HEK293 (cell line): ENCODE measurements at regions not wholly inside any gene's neighbourhood (a gene's known extent, or its start where the extent isn't known, plus 50 kb on each side); places are given as distances from the start of the nearest gene placed in this dataset.

Source experiments
- CTCF ChIA-PET: fragments of 350-600 bp; formaldehyde crosslinking; extraction: SDS; loops from one replicate; lab custom pipeline; 2021; ENCODE audit warnings: antibody characterized with exemption; lab: Yijun Ruan, JAX
- POLR2A ChIA-PET: fragments of 300-600 bp; formaldehyde crosslinking; extraction: SDS; loops from one replicate; lab custom pipeline; 2020; ENCODE audit warnings: antibody characterized with exemption, inconsistent platforms; lab: Yijun Ruan, JAX
- H3K27ac ChIP-seq: fragments of 200-500 bp; sonication (Bioruptor generic); 2 replicates; pipeline ENCODE4 v1.5.1; 2014; ENCODE audit warnings: low read depth, low read length, control low read depth, inconsistent platforms; ENCODE audit errors: extremely low read depth
- H3K36me3 ChIP-seq, 2 experiments: fragments of 200-500 bp in 1 of 2; sonication (Bioruptor generic) in 1 of 2; 1 replicate in 1 of 2; 2 replicates in 1 of 2; pipeline ENCODE4 v1.5.1; 2014 to 2017; ENCODE audit warnings: inconsistent platforms in 2 of 2, low read length in 2 of 2; ENCODE audit not compliant: control insufficient read depth in 2 of 2, insufficient read depth in 1 of 2
- H3K4me1 ChIP-seq: fragments of 200-500 bp; sonication (Bioruptor generic); 2 replicates; pipeline ENCODE4 v1.5.1; 2014; ENCODE audit warnings: mild to moderate bottlenecking, low read length, inconsistent platforms; ENCODE audit not compliant: control insufficient read depth, insufficient read depth
- H3K4me3 ChIP-seq: 2 replicates; pipeline ENCODE4 v1.5.1; 2011; ENCODE audit warnings: low read depth, mild to moderate bottlenecking, control low read depth, low read length, moderate library complexity
- H3K9me3 ChIP-seq: fragments of 200-500 bp; sonication (Bioruptor generic); 2 replicates; pipeline ENCODE4 v1.5.1; 2014; ENCODE audit warnings: low read depth, low read length, inconsistent platforms; ENCODE audit not compliant: control insufficient read depth, insufficient read depth
- AEBP2 ChIP-seq: fragments of 450-650 bp; formaldehyde crosslinking; IDR thresholded peaks from 2 replicates; pipeline ENCODE4 v1.5.1; 2016; ENCODE audit warnings: missing biosample characterization, missing genetic modification characterization, borderline replicate concordance
- BCL11A ChIP-seq: fragments of 450-650 bp; formaldehyde crosslinking; IDR thresholded peaks from 2 replicates; pipeline ENCODE4 v1.5.1; 2016; ENCODE audit warnings: low read depth, missing biosample characterization, missing genetic modification characterization
- GFI1B ChIP-seq: fragments of 450-650 bp; formaldehyde crosslinking; IDR thresholded peaks from 2 replicates; pipeline ENCODE4 v1.5.1; 2016; ENCODE audit warnings: missing biosample characterization, missing genetic modification characterization
- HOXA7 ChIP-seq: sonication (generic); formaldehyde crosslinking; IDR thresholded peaks from 2 replicates; pipeline ENCODE4 v1.8.1; 2022; ENCODE audit warnings: missing genetic modification reagents, borderline replicate concordance
- KLF1 ChIP-seq: fragments of 450-650 bp; formaldehyde crosslinking; IDR thresholded peaks from 2 replicates; pipeline ENCODE4 v1.5.1; 2016; ENCODE audit warnings: missing biosample characterization, missing genetic modification characterization
- KLF8 ChIP-seq: fragments of 450-650 bp; formaldehyde crosslinking; IDR thresholded peaks from 2 replicates; pipeline ENCODE4 v1.5.1; 2016; ENCODE audit warnings: missing biosample characterization, missing genetic modification characterization
- OSR2 ChIP-seq: fragments of 450-650 bp; formaldehyde crosslinking; IDR thresholded peaks from 2 replicates; pipeline ENCODE4 v1.5.1; 2016; ENCODE audit warnings: missing biosample characterization, missing genetic modification characterization
- PBX3 ChIP-seq: sonication (generic); formaldehyde crosslinking; IDR thresholded peaks from 2 replicates; pipeline ENCODE4 v1.8.1; 2022; ENCODE audit warnings: mild to moderate bottlenecking, moderate library complexity, missing genetic modification reagents
- PRDM1 ChIP-seq: fragments of 450-650 bp; formaldehyde crosslinking; IDR thresholded peaks from 2 replicates; pipeline ENCODE4; 2016; ENCODE audit warnings: missing biosample characterization, missing genetic modification characterization
- PRDM6 ChIP-seq: fragments of 450-650 bp; formaldehyde crosslinking; IDR thresholded peaks from 2 replicates; pipeline ENCODE4 v1.5.1; 2017; ENCODE audit warnings: missing biosample characterization, missing genetic modification characterization
- TCF7L2 ChIP-seq: IDR thresholded peaks from 2 replicates; pipeline ENCODE4 v1.6.1; 2011; ENCODE audit warnings: low read depth, mild to moderate bottlenecking, inconsistent platforms, low read length, moderate library complexity, borderline replicate concordance
- ZBTB1 ChIP-seq: fragments of 450-650 bp; formaldehyde crosslinking; IDR thresholded peaks from 2 replicates; pipeline ENCODE4 v1.5.1; 2016; ENCODE audit warnings: missing biosample characterization, missing genetic modification characterization
- ZBTB10 ChIP-seq: fragments of 450-650 bp; formaldehyde crosslinking; IDR thresholded peaks from 2 replicates; pipeline ENCODE4 v1.5.1; 2016; ENCODE audit warnings: missing biosample characterization, missing genetic modification characterization
- ZFP3 ChIP-seq: fragments of 450-650 bp; formaldehyde crosslinking; IDR thresholded peaks from 2 replicates; pipeline ENCODE4 v1.5.1; 2016; ENCODE audit warnings: low read depth, missing biosample characterization, missing genetic modification characterization
- ZFP37 ChIP-seq: fragments of 450-650 bp; formaldehyde crosslinking; IDR thresholded peaks from 2 replicates; pipeline ENCODE4 v1.5.1; 2016; ENCODE audit warnings: missing biosample characterization, missing genetic modification characterization
- ZNF112 ChIP-seq: fragments of 450-650 bp; formaldehyde crosslinking; IDR thresholded peaks from 2 replicates; pipeline ENCODE4 v1.5.0; 2017; ENCODE audit warnings: missing biosample characterization, missing genetic modification characterization
- ZNF140 ChIP-seq: fragments of 450-650 bp; formaldehyde crosslinking; IDR thresholded peaks from 2 replicates; pipeline ENCODE4 v1.5.1; 2016; ENCODE audit warnings: missing biosample characterization, missing genetic modification characterization
- ZNF24 ChIP-seq: fragments of 450-650 bp; formaldehyde crosslinking; IDR thresholded peaks from 2 replicates; pipeline ENCODE4 v1.5.1; 2016; ENCODE audit warnings: missing biosample characterization, missing genetic modification characterization
- ZNF248 ChIP-seq: fragments of 450-650 bp; formaldehyde crosslinking; IDR thresholded peaks from 2 replicates; pipeline ENCODE4 v1.5.1; 2017; ENCODE audit warnings: missing biosample characterization, missing genetic modification characterization
- ZNF37A ChIP-seq: fragments of 450-650 bp; IDR thresholded peaks from 2 replicates; pipeline ENCODE4 v1.5.1; 2018; ENCODE audit warnings: missing biosample characterization, missing genetic modification characterization
- ZNF426 ChIP-seq: fragments of 450-650 bp; formaldehyde crosslinking; IDR thresholded peaks from 2 replicates; pipeline ENCODE4 v1.5.1; 2017; ENCODE audit warnings: missing biosample characterization, missing genetic modification characterization, mild to moderate bottlenecking, inconsistent platforms, moderate library complexity
- ZNF510 ChIP-seq: fragments of 450-650 bp; formaldehyde crosslinking; IDR thresholded peaks from 2 replicates; pipeline ENCODE4 v1.5.1; 2018; ENCODE audit warnings: mild to moderate bottlenecking, missing genetic modification characterization, missing biosample characterization; ENCODE audit not compliant: insufficient replicate concordance
- ZNF555 ChIP-seq: fragments of 450-650 bp; formaldehyde crosslinking; conservative IDR thresholded peaks from 2 replicates; pipeline ENCODE4 v1.5.1; 2017; ENCODE audit warnings: missing biosample characterization, mild to moderate bottlenecking, missing genetic modification characterization, inconsistent platforms
- ZNF580 ChIP-seq: fragments of 450-650 bp; formaldehyde crosslinking; IDR thresholded peaks from 2 replicates; pipeline ENCODE4 v1.5.1; 2016; ENCODE audit warnings: missing biosample characterization, missing genetic modification characterization
- ZNF677 ChIP-seq: fragments of 450-650 bp; IDR thresholded peaks from 2 replicates; pipeline ENCODE4 v1.5.0; 2018; ENCODE audit warnings: missing biosample characterization, mild to moderate bottlenecking, missing genetic modification characterization, moderate library complexity
- ZNF704 ChIP-seq: fragments of 450-650 bp; formaldehyde crosslinking; IDR thresholded peaks from 2 replicates; pipeline ENCODE4 v1.5.1; 2016; ENCODE audit warnings: missing biosample characterization, missing genetic modification characterization
- ZNF843 ChIP-seq: fragments of 450-650 bp; formaldehyde crosslinking; IDR thresholded peaks from 2 replicates; pipeline ENCODE4 v1.5.1; 2016; ENCODE audit warnings: missing biosample characterization, missing genetic modification characterization
- ZSCAN23 ChIP-seq: fragments of 450-650 bp; formaldehyde crosslinking; IDR thresholded peaks from 2 replicates; pipeline ENCODE4 v1.5.1; 2016; ENCODE audit warnings: missing biosample characterization, missing genetic modification characterization
- ZSCAN4 ChIP-seq: fragments of 450-650 bp; formaldehyde crosslinking; IDR thresholded peaks from 2 replicates; pipeline ENCODE4 v1.5.1; 2017; ENCODE audit warnings: missing biosample characterization, missing genetic modification characterization

GRCh38 chr10:57506414-57507094 is 761.1 kb downstream of the IPMK start (continued):
- TF ChIP-seq PRDM6 (tag by site-specific recombination) (no peak), ZNF24 (tag by site-specific recombination) (no peak), GFI1B (tag by site-specific recombination) (no peak), HOXA7 (CRISPR knock-in tag) (no peak), BCL11A (tag by site-specific recombination) (no peak), TCF7L2 (no peak), ZNF510 (tag by site-specific recombination) (no peak), ZNF248 (tag by site-specific recombination) (no peak), ZNF677 (tag by site-specific recombination) (no peak), ZNF843 (no peak), ZBTB10 (tag by site-specific recombination) (no peak)

GRCh38 chr10:57494486-57494885 is 773.2 kb downstream of the IPMK start:
- POLR2A ChIA-PET = no interaction called here
- H3K27ac ChIP-seq = no peak overlapping the region
- CTCF ChIA-PET = no interaction called here
- H3K4me3 ChIP-seq = no peak overlapping the region
- H3K9me3 ChIP-seq = no peaks in the 10 kb centered on the region
- no peaks in the 10 kb centered on the region for H3K36me3 ChIP-seq
- H3K4me1 ChIP-seq = no peaks in the 10 kb centered on the region
- TF ChIP-seq ZSCAN23 (tag by site-specific recombination) (no peak), ZFP3 (tag by site-specific recombination) (no peak), PRDM1 (tag by site-specific recombination) (no peak), ZNF112 (tag by site-specific recombination) (no peak), ZNF140 (tag by site-specific recombination) (no peak), ZNF555 (tag by site-specific recombination) (no peak), ZSCAN4 (no peak), PBX3 (CRISPR knock-in tag) (no peak), ZFP37 (tag by site-specific recombination) (no peak), OSR2 (tag by site-specific recombination) (no peak), ZNF704 (no peak), ZNF37A (tag by site-specific recombination) (no peak), AEBP2 (tag by site-specific recombination) (no peak), ZBTB1 (no peak), KLF1 (tag by site-specific recombination) (no peak), ZNF426 (tag by site-specific recombination) (no peak), KLF8 (tag by site-specific recombination) (no peak), ZNF580 (tag by site-specific recombination) (no peak)
